Hepatocyte (in vitro differentiated cells): ENCODE measurements at regions not wholly inside any gene's neighbourhood (a gene's known extent, or its start where the extent isn't known, plus 50 kb on each side); places are given as distances from the start of the nearest gene placed in this dataset.

Experiments used
- DNase-seq: peaks from one replicate; pipeline ENCODE4 v3.0.0-alpha.2; 2016; ENCODE audit warnings: low spot score
- H2AFZ ChIP-seq: fragments of 200-600 bp; sonication (generic); 2 replicates; pipeline ENCODE4 v1.6.0; 2016; ENCODE audit warnings: antibody characterized with exemption, mild to moderate bottlenecking
- H3K27ac ChIP-seq: fragments of 200-600 bp; sonication (generic); 2 replicates; pipeline ENCODE4 v1.5.1; 2016; ENCODE audit warnings: mild to moderate bottlenecking
- H3K27me3 ChIP-seq: fragments of 200-600 bp; sonication (generic); 2 replicates; pipeline ENCODE4 v1.6.1; 2016
- H3K36me3 ChIP-seq: fragments of 200-600 bp; sonication (generic); replicated peaks from 2 replicates; pipeline ENCODE4 v1.5.1; 2016; ENCODE audit warnings: low read depth; ENCODE audit not compliant: insufficient read depth
- H3K4me1 ChIP-seq: fragments of 200-600 bp; sonication (generic); 2 replicates; pipeline ENCODE4 v1.5.1; 2016; ENCODE audit warnings: mild to moderate bottlenecking, moderate library complexity; ENCODE audit not compliant: insufficient read depth
- H3K4me2 ChIP-seq: fragments of 200-600 bp; sonication (generic); 2 replicates; pipeline ENCODE4 v1.6.0; 2016
- H3K4me3 ChIP-seq: fragments of 200-600 bp; sonication (generic); 2 replicates; pipeline ENCODE4 v1.5.1; 2016; ENCODE audit warnings: mild to moderate bottlenecking
- H3K79me2 ChIP-seq: fragments of 200-600 bp; sonication (generic); 2 replicates; pipeline ENCODE4 v1.6.0; 2017; ENCODE audit warnings: mild to moderate bottlenecking
- H3K9me2 ChIP-seq: fragments of 200-600 bp; sonication (generic); replicated peaks from 2 replicates; pipeline ENCODE4 v1.6.0; 2017; ENCODE audit warnings: mild to moderate bottlenecking; ENCODE audit not compliant: insufficient read depth
- H3K9me3 ChIP-seq: fragments of 200-600 bp; sonication (generic); 2 replicates; pipeline ENCODE4 v1.5.1; 2016; ENCODE audit warnings: low read depth, mild to moderate bottlenecking
- H4K20me1 ChIP-seq: fragments of 200-600 bp; sonication (generic); 2 replicates; pipeline ENCODE4 v1.6.0; 2016; ENCODE audit warnings: mild to moderate bottlenecking; ENCODE audit not compliant: insufficient read depth, poor library complexity, severe bottlenecking
- EZH2 ChIP-seq: fragments of 200-600 bp; sonication (generic); IDR thresholded peaks from 2 replicates; pipeline ENCODE4 v1.6.1; 2016; ENCODE audit warnings: antibody characterized with exemption, mild to moderate bottlenecking, borderline replicate concordance
- EZH2phosphoT487 ChIP-seq: fragments of 200-600 bp; sonication (generic); IDR thresholded peaks from one replicate; pipeline ENCODE4 v1.6.1; 2018; ENCODE audit warnings: antibody characterized with exemption, mild to moderate bottlenecking, low read depth, moderate library complexity; ENCODE audit not compliant: unreplicated experiment, severe bottlenecking
- WGBS: methylation state at CpG from one replicate; pipeline ENCODE4 v1.1.6; 2016; ENCODE audit warnings: low lambda C conversion rate; ENCODE audit errors: missing lambda C conversion rate; 5-methylcytosine and 5-hydroxymethylcytosine counted together
- TF ChIP-seq, protein P1 (sequence below): fragments of 200-600 bp; sonication (generic); IDR thresholded peaks from 2 replicates; pipeline ENCODE4 v1.5.1; 2016; ENCODE audit warnings: antibody characterized with exemption, mild to moderate bottlenecking; ENCODE audit not compliant: poor library complexity

DNA sequence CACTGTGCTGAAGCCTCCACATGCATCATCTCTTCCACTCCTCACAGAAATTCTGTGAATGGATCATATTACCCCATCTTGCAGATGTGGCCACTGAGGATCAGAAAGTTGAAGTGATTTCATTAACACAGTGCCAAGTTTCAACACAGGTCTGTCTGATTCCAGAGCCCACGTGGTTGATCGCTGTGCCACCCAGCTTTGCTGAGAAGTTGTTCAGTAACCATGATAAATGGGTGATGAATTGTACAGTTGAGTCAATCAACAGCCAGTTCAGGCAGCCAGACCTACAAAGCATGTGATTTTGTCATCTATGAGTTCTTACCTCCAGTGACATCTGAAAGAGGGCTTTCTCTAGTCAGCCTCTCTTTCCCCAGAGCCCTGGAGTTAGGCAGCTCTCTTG is 61.8 kb upstream of the GRHL3 start:
- Histone ChIP-seq H4K20me1 (no peaks in the 10 kb centered on the region), H3K9me2 (no peaks in the 10 kb centered on the region), H3K79me2 (no peaks in the 10 kb centered on the region), H3K27me3 (no peaks in the 10 kb centered on the region), H3K4me1 (no peaks in the 10 kb centered on the region), H3K4me3 (no peak overlapping the region), H3K4me2 (no peak overlapping the region), H3K9me3 (no peaks in the 10 kb centered on the region), H3K36me3 (no peaks in the 10 kb centered on the region), H2AFZ (no peak overlapping the region), H3K27ac (no peak overlapping the region)
- DNase-seq = no peak
- 76% methylated on average over 2 of the region's 2 CpGs for WGBS
- TF ChIP-seq EZH2 = no peak
- TF ChIP-seq EZH2phosphoT487 = no peak
- TF ChIP-seq, protein P1, sequence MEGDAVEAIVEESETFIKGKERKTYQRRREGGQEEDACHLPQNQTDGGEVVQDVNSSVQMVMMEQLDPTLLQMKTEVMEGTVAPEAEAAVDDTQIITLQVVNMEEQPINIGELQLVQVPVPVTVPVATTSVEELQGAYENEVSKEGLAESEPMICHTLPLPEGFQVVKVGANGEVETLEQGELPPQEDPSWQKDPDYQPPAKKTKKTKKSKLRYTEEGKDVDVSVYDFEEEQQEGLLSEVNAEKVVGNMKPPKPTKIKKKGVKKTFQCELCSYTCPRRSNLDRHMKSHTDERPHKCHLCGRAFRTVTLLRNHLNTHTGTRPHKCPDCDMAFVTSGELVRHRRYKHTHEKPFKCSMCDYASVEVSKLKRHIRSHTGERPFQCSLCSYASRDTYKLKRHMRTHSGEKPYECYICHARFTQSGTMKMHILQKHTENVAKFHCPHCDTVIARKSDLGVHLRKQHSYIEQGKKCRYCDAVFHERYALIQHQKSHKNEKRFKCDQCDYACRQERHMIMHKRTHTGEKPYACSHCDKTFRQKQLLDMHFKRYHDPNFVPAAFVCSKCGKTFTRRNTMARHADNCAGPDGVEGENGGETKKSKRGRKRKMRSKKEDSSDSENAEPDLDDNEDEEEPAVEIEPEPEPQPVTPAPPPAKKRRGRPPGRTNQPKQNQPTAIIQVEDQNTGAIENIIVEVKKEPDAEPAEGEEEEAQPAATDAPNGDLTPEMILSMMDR = no peak

DNA sequence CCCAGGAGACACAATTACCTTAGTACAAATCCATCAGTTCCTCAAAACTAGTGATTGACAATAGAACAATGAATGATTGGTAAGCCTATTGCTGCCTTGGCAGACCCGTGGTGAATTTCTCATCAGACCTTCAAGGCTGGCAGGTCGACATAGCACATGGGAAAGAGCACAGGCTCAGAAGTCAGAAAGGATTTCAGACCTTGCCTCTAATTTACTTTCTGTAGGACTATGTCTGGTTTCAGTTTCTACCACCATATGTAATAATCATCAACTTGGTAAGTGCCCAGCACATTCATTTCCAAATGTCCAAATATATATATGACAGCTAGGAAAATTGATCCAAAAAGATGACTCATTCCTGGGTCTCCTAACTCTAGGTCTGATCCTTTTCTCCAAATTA is 62.5 kb upstream of the GRHL3 start:
- H3K4me1 ChIP-seq = no peaks in the 10 kb centered on the region
- H2AFZ ChIP-seq = no peak overlapping the region
- H3K9me2 ChIP-seq = no peaks in the 10 kb centered on the region
- 80% methylated on average over 2 of the region's 2 CpGs for WGBS
- no peak overlapping the region for H3K4me3 ChIP-seq
- no peaks in the 10 kb centered on the region for H3K27me3 ChIP-seq
- no peaks in the 10 kb centered on the region for H3K79me2 ChIP-seq
- H3K4me2 ChIP-seq = no peak overlapping the region
- TF ChIP-seq, protein P1 = no peak
- TF ChIP-seq EZH2 = no peak
- no peak for TF ChIP-seq EZH2phosphoT487
- no peak overlapping the region for H3K27ac ChIP-seq
- no peaks in the 10 kb centered on the region for H3K9me3 ChIP-seq
- DNase-seq = no peak
- H4K20me1 ChIP-seq = no peaks in the 10 kb centered on the region
- H3K36me3 ChIP-seq = no peaks in the 10 kb centered on the region

DNA sequence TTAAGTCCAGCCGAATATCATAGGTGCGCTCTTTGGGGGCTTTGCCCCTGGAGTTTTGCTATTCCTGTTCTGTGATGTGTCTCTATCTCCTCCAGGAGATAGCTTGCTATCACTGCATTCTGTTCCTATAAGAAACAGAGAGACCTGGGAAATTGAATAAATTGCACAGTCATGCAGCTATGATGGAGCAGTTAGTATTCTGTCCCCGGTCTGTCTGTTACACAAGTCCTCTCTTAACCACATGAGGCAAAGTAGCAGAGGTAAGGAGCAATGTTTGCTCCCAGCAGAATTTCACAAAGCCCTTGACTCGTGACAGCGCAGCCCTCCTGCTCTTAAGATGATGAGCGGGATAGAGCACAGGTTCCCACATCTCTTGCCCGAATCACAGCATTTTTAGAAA is 63.9 kb upstream of the GRHL3 start:
- Histone ChIP-seq H4K20me1 (no peaks in the 10 kb centered on the region), H3K79me2 (no peaks in the 10 kb centered on the region), H3K9me3 (no peaks in the 10 kb centered on the region), H3K4me3 (no peak overlapping the region), H3K4me2 (no peak overlapping the region), H3K27me3 (no peaks in the 10 kb centered on the region), H3K4me1 (no peaks in the 10 kb centered on the region), H3K36me3 (no peaks in the 10 kb centered on the region), H3K9me2 (no peaks in the 10 kb centered on the region), H3K27ac (no peak overlapping the region), H2AFZ (no peak overlapping the region)
- TF ChIP-seq EZH2phosphoT487 = no peak
- TF ChIP-seq, protein P1 = no peak
- TF ChIP-seq EZH2 = no peak
- DNase-seq = no peak
- WGBS = 90% methylated on average over 7 of the region's 7 CpGs

DNA sequence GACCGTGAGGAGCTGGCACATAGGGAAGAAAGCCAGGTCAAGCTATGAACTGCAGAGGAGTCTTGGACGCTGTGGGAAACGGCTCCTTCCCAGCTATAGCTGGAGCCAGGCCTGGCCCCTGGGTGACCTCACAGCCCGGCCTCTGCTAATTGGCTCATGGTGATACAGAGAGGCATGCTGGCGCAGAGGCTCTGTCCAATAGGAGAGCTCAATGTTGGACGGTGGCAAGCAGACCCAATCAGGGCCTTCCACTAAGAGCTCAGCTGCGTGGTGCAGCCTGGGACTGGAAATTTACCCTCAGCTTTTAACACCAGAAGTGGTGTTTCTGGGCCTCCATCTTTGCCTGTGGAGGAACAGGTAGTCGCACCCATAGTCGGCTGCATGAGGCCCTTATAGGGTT is 64.4 kb upstream of the GRHL3 start:
- 88% methylated on average over 9 of the region's 9 CpGs for WGBS
- no peaks in the 10 kb centered on the region for H3K79me2 ChIP-seq
- no peak overlapping the region for H3K4me2 ChIP-seq
- no peaks in the 10 kb centered on the region for H3K9me2 ChIP-seq
- no peak overlapping the region for H3K27ac ChIP-seq
- H3K36me3 ChIP-seq = no peaks in the 10 kb centered on the region
- H3K4me3 ChIP-seq = no peak overlapping the region
- H3K27me3 ChIP-seq = no peaks in the 10 kb centered on the region
- no peak for DNase-seq
- no peak for TF ChIP-seq EZH2
- TF ChIP-seq, protein P1 = no peak
- TF ChIP-seq EZH2phosphoT487 = no peak
- H4K20me1 ChIP-seq = no peaks in the 10 kb centered on the region
- no peaks in the 10 kb centered on the region for H3K9me3 ChIP-seq
- no peak overlapping the region for H2AFZ ChIP-seq
- H3K4me1 ChIP-seq = no peaks in the 10 kb centered on the region
